Right atrium auricular region (tissue), 2 donors: ENCODE measurements at regions not wholly inside any gene's neighbourhood (a gene's known extent, or its start where the extent isn't known, plus 50 kb on each side); places are given as distances from the start of the nearest gene placed in this dataset.

ENCODE experiments used
- DNase-seq: peaks from one replicate; pipeline ENCODE4 v3.0.0-alpha.2; 2019; ENCODE audit warnings: low spot score
- H3K27ac ChIP-seq, 2 donors: fragments of 200-600 bp; sonication (generic); 1 replicate in 1 of 2; 2 replicates in 1 of 2; pipeline ENCODE4 v1.5.1; 2016 to 2019
- H3K27me3 ChIP-seq, 2 donors: fragments of 200-600 bp; sonication (generic); one replicate each; pipeline versions ENCODE4 v1.5.1 to v1.6.0; 2017 to 2019
- H3K36me3 ChIP-seq: fragments of 200-600 bp; sonication (generic); one replicate; pipeline ENCODE4 v1.5.1; 2016
- H3K4me1 ChIP-seq, 2 donors: fragments of 200-600 bp; sonication (generic); one replicate each; pipeline versions ENCODE4 v1.5.1 to v1.6.0; 2017 to 2019
- H3K4me3 ChIP-seq, 2 donors: fragments of 200-600 bp; sonication (generic); 1 replicate in 1 of 2; 2 replicates in 1 of 2; pipeline ENCODE4 v1.5.1; 2017 to 2019; ENCODE audit warnings: mild to moderate bottlenecking in 1 of 2, moderate library complexity in 1 of 2
- H3K9me3 ChIP-seq, 2 donors: fragments of 200-600 bp; sonication (generic); one replicate each; pipeline ENCODE4 v1.5.1; 2019
- TF ChIP-seq, protein P1 (sequence below), 2 donors: fragments of 200-600 bp; sonication (generic); IDR thresholded peaks; one replicate each; pipeline ENCODE4 v1.5.1; 2019; ENCODE audit warnings: antibody characterized with exemption in 2 of 2

DNA sequence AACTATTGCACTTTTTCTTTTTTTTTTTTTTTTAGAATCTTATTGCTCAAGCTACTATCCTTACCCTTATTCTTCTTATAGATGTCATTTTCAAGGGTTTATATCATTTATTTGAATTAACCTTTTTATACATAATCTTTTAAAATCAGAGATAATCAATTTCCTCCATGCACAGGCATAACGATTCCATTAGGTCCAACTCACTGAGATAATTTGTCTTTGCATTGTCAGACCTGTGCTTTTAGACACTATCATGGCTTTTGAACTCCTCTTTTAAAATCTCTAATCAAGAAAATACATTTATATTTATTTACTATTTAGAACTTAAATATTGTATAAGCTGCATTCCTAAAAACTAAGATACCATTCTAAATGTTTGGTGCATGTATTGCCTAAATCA is 1454.9 kb downstream of the ZPLD1 start:
- Histone ChIP-seq H3K4me3 (no peak overlapping the region), H3K9me3 (no peaks in the 10 kb centered on the region), H3K27ac (no peak overlapping the region), H3K36me3 (no peaks in the 10 kb centered on the region), H3K27me3 (no peaks in the 10 kb centered on the region), H3K4me1 (no peaks in the 10 kb centered on the region)
- DNase-seq: no peak
- TF ChIP-seq, protein P1, sequence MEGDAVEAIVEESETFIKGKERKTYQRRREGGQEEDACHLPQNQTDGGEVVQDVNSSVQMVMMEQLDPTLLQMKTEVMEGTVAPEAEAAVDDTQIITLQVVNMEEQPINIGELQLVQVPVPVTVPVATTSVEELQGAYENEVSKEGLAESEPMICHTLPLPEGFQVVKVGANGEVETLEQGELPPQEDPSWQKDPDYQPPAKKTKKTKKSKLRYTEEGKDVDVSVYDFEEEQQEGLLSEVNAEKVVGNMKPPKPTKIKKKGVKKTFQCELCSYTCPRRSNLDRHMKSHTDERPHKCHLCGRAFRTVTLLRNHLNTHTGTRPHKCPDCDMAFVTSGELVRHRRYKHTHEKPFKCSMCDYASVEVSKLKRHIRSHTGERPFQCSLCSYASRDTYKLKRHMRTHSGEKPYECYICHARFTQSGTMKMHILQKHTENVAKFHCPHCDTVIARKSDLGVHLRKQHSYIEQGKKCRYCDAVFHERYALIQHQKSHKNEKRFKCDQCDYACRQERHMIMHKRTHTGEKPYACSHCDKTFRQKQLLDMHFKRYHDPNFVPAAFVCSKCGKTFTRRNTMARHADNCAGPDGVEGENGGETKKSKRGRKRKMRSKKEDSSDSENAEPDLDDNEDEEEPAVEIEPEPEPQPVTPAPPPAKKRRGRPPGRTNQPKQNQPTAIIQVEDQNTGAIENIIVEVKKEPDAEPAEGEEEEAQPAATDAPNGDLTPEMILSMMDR (IDR thresholded peaks at IDR 0.05): no peak

DNA sequence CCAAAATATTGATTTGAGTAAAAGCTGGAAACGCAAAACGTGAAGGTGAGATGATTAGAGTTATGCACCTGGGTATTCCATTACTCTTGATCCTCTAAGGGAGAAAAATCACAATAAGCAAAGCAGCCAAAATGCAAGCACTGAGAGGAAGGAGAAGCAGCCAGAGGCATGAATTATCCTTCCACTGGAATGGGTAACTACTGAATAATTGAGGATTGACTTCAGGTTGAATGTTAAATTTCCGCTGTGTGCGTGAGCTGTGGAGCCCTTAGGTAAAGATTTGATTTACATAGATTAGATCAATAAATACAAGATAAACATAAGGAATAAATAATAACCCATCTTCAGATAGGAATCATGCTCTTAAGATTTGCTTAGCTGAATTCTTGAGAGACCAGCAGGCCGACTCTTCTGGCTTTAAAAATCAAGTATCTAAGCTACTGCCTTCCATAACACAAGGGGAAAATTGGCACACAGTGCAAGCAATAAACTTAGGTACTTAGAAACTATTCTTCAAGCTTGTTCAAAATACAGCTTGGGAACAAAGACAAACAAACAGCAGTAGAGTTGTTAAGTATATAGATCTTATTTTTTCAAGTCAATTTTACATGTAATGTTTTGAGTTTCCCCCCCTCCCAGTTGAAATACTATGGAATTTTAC is 1459.5 kb downstream of the ZPLD1 start:
- Histone ChIP-seq H3K4me1 (no peaks in the 10 kb centered on the region), H3K27me3 (no peaks in the 10 kb centered on the region), H3K36me3 (no peaks in the 10 kb centered on the region), H3K4me3 (no peak overlapping the region), H3K27ac (no peak overlapping the region), H3K9me3 (no peaks in the 10 kb centered on the region)
- TF ChIP-seq, protein P1 (IDR thresholded peaks at IDR 0.05): no peak
- DNase-seq: no peak

DNA sequence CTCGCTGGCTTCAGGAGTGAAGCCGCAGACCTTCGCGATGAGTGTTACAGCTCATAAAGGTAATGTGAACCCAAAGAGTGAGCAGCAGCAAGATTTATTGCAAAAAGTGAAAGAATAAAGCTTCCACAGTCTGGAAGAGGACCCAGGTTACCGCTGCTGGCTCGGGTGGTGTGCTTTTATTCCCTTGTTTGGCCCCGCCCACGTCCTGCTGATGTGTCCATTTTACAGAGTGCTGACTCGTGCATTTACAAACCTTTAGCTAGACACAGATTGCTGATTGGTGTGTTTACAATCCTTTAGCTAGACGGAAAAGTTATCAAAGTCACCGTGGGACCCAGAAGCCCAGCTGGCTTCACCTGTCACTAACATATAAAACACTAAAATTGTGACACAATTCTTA is 1464.5 kb downstream of the ZPLD1 start:
- no peaks in the 10 kb centered on the region for H3K4me1 ChIP-seq
- H3K36me3 ChIP-seq: no peaks in the 10 kb centered on the region
- H3K27me3 ChIP-seq: no peaks in the 10 kb centered on the region
- TF ChIP-seq, protein P1 (IDR thresholded peaks at IDR 0.05): no peak
- no peaks in the 10 kb centered on the region for H3K9me3 ChIP-seq
- no peak overlapping the region for H3K4me3 ChIP-seq
- no peak for DNase-seq
- H3K27ac ChIP-seq: no peak overlapping the region

DNA sequence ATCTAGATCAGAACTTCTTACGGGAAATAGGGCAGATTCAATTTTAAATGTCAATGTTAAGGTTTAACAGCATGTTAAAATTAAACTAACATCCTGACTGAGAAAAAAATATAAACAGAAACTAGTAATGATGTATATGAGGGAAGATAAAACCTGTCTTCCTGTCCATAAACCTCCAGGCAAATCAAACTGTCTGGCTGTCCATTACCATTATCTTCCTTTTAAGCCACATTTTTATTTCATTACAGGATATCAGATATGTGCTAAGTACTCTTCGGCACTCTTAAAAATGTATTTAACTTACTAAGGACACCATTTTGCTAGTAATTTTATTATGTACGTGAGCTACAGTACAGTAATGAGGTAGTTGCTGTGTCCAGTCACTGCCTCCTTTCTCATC is 1461.7 kb upstream of the ALCAM start:
- no peaks in the 10 kb centered on the region for H3K27me3 ChIP-seq
- no peaks in the 10 kb centered on the region for H3K4me1 ChIP-seq
- H3K9me3 ChIP-seq: no peaks in the 10 kb centered on the region
- no peak for DNase-seq
- no peak overlapping the region for H3K27ac ChIP-seq
- TF ChIP-seq, protein P1 (IDR thresholded peaks at IDR 0.05): no peak
- no peak overlapping the region for H3K4me3 ChIP-seq
- H3K36me3 ChIP-seq: no peaks in the 10 kb centered on the region

DNA sequence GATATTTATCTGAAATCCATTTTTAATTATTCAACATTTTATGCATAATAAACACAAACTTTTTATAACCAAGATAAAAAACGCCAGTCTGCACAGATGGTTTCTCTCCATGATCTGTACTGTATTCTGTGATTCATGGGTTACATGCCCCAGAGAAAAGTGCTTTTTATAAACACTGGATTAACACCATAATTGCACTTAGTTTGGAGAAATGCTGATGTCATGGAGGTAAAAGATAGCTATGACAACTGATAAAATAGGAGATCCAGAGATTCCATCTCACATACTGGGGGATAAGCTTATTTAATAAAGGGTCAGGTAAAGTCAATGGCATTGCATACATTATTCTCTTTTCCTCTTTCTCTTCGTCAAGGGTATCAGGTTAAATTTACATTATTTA is 1460.4 kb upstream of the ALCAM start:
- no peaks in the 10 kb centered on the region for H3K9me3 ChIP-seq
- no peaks in the 10 kb centered on the region for H3K36me3 ChIP-seq

More for the DNA sequence above, 1460.4 kb upstream of the ALCAM start:
- TF ChIP-seq, protein P1 (IDR thresholded peaks at IDR 0.05): no peak
- Histone ChIP-seq H3K27ac (no peak overlapping the region), H3K4me1 (no peaks in the 10 kb centered on the region), H3K27me3 (no peaks in the 10 kb centered on the region), H3K4me3 (no peak overlapping the region)
- DNase-seq: no peak
